MM.1S (cell line): ENCODE measurements at regions not wholly inside any gene's neighbourhood (a gene's known extent, or its start where the extent isn't known, plus 50 kb on each side); places are given as distances from the start of the nearest gene placed in this dataset.

Source experiments
- DNase-seq: peaks from one replicate; pipeline ENCODE4 v3.0.0-alpha.2; 2015
- H2AFZ ChIP-seq: fragments of 300-600 bp; sonication (generic); 2 replicates; pipeline ENCODE4 v1.6.0; 2016; ENCODE audit warnings: antibody characterized with exemption, low read length
- H3F3A ChIP-seq: fragments of 300-600 bp; sonication (generic); 2 replicates; pipeline ENCODE4 v1.6.1; 2016; ENCODE audit warnings: mild to moderate bottlenecking, antibody characterized with exemption, low read length, moderate library complexity, mixed read lengths; ENCODE audit not compliant: insufficient read depth
- H3K27ac ChIP-seq: fragments of 300-600 bp; sonication (generic); 2 replicates; pipeline ENCODE4 v1.5.1; 2016; ENCODE audit warnings: mild to moderate bottlenecking, low read length
- H3K27me3 ChIP-seq: fragments of 300-600 bp; sonication (generic); replicated peaks from 2 replicates; pipeline ENCODE4 v1.6.0; 2016; ENCODE audit warnings: low read length; ENCODE audit not compliant: insufficient read depth
- H3K36me3 ChIP-seq: fragments of 300-600 bp; sonication (generic); replicated peaks from 2 replicates; pipeline ENCODE4 v1.6.1; 2016; ENCODE audit warnings: mild to moderate bottlenecking, low read length, mixed read lengths; ENCODE audit not compliant: insufficient read depth
- H3K4me1 ChIP-seq: fragments of 300-600 bp; sonication (generic); 2 replicates; pipeline ENCODE4 v1.6.1; 2016; ENCODE audit warnings: low read length, mixed read lengths
- H3K4me2 ChIP-seq: fragments of 300-600 bp; sonication (generic); 2 replicates; pipeline ENCODE4 v1.6.0; 2016; ENCODE audit warnings: low read depth, low read length
- H3K4me3 ChIP-seq: fragments of 300-600 bp; sonication (generic); 2 replicates; pipeline ENCODE4 v1.5.1; 2016; ENCODE audit warnings: low read length, mixed read lengths
- H3K79me2 ChIP-seq: fragments of 300-600 bp; sonication (generic); 2 replicates; pipeline ENCODE4 v1.6.1; 2016; ENCODE audit warnings: mixed run types, low read length, mixed read lengths
- H3K9ac ChIP-seq: fragments of 300-600 bp; sonication (generic); 2 replicates; pipeline ENCODE4 v1.6.1; 2016; ENCODE audit warnings: low read length, mixed read lengths
- H3K9me2 ChIP-seq: fragments of 300-600 bp; sonication (generic); replicated peaks from 2 replicates; pipeline ENCODE4 v1.6.1; 2016; ENCODE audit warnings: mild to moderate bottlenecking, low read length, mixed read lengths; ENCODE audit not compliant: insufficient read depth
- H3K9me3 ChIP-seq: fragments of 300-600 bp; sonication (generic); replicated peaks from 2 replicates; pipeline ENCODE4 v1.6.1; 2016; ENCODE audit warnings: mild to moderate bottlenecking, low read length, mixed read lengths; ENCODE audit not compliant: insufficient read depth
- H4K20me1 ChIP-seq: fragments of 300-600 bp; sonication (generic); 2 replicates; pipeline ENCODE4 v1.6.1; 2016; ENCODE audit warnings: mild to moderate bottlenecking, low read length, moderate library complexity, mixed read lengths; ENCODE audit not compliant: insufficient read depth
- EZH2 ChIP-seq: fragments of 300-600 bp; sonication (generic); optimal IDR thresholded peaks from 2 replicates; pipeline ENCODE3; 2017; ENCODE audit warnings: low read depth, mild to moderate bottlenecking, antibody characterized with exemption, low read length, mixed read lengths
- EZH2phosphoT487 ChIP-seq: fragments of 300-600 bp; sonication (generic); IDR thresholded peaks from 2 replicates; pipeline ENCODE4 v1.6.1; 2018; ENCODE audit warnings: antibody characterized with exemption, low read length
- TF ChIP-seq, protein P1 (sequence below): fragments of 300-600 bp; sonication (generic); IDR thresholded peaks from 2 replicates; pipeline ENCODE4 v1.5.1; 2016; ENCODE audit warnings: antibody characterized with exemption, low read length, mixed read lengths

DNA sequence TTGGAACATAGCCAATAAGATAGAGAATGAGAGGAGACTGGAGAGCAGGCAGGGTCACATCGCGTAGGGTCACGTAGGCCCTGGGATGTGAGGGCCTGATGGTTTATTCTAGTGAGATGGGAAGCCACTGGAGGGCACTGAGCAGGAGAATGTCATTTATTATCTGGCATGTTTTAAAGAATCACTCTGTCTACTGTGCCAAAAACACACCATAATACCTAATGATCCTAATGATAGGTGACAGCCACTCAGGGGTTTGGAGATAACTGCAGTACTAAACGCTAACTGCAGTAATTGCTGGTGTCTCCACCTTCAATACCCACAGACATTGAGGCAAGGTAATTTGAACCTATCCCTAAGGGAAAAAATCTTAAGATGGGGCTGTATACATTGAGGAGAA is 185.4 kb downstream of the TTLL7 start:
- Histone ChIP-seq H3K9me2 (no peaks in the 10 kb centered on the region), H3K4me2 (no peak overlapping the region), H3K79me2 (no peaks in the 10 kb centered on the region), H3K9me3 (no peaks in the 10 kb centered on the region), H3K4me1 (no peaks in the 10 kb centered on the region), H3K4me3 (no peak overlapping the region), H3F3A (no peaks in the 10 kb centered on the region), H3K36me3 (no peaks in the 10 kb centered on the region), H3K27me3 (no peaks in the 10 kb centered on the region), H2AFZ (no peak overlapping the region), H3K27ac (no peak overlapping the region), H3K9ac (no peak overlapping the region), H4K20me1 (no peaks in the 10 kb centered on the region)
- TF ChIP-seq EZH2phosphoT487, result no peak
- TF ChIP-seq, protein P1, sequence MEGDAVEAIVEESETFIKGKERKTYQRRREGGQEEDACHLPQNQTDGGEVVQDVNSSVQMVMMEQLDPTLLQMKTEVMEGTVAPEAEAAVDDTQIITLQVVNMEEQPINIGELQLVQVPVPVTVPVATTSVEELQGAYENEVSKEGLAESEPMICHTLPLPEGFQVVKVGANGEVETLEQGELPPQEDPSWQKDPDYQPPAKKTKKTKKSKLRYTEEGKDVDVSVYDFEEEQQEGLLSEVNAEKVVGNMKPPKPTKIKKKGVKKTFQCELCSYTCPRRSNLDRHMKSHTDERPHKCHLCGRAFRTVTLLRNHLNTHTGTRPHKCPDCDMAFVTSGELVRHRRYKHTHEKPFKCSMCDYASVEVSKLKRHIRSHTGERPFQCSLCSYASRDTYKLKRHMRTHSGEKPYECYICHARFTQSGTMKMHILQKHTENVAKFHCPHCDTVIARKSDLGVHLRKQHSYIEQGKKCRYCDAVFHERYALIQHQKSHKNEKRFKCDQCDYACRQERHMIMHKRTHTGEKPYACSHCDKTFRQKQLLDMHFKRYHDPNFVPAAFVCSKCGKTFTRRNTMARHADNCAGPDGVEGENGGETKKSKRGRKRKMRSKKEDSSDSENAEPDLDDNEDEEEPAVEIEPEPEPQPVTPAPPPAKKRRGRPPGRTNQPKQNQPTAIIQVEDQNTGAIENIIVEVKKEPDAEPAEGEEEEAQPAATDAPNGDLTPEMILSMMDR, result no peak
- no peak for DNase-seq

DNA sequence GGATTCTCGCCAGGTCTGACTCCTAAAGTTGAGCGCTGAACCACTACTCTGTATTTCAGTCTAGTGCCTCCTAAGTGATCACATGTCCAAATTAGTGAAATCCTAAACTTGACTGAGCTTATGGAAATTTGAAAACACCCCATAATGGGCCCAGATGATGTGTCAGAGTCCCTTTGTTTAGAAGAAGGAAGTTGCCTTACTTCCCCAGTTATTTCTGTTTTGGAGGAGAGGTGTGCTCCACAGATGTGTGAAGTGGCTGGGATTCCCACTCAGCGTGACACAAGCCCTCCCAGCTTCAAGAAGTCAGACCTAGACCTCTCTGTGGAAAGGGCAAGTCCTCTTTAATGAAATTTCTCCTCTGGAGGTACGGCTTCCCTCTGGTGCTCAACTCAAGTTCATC is 188.8 kb downstream of the TTLL7 start:
- Histone ChIP-seq H3K9ac (no peak overlapping the region), H3K79me2 (no peaks in the 10 kb centered on the region), H3K4me2 (no peak overlapping the region), H3K4me3 (no peak overlapping the region), H3K4me1 (no peaks in the 10 kb centered on the region), H3K9me2 (no peaks in the 10 kb centered on the region), H3K9me3 (no peaks in the 10 kb centered on the region), H3F3A (no peaks in the 10 kb centered on the region), H3K36me3 (no peaks in the 10 kb centered on the region), H3K27ac (no peak overlapping the region), H4K20me1 (no peaks in the 10 kb centered on the region), H2AFZ (no peak overlapping the region), H3K27me3 (no peaks in the 10 kb centered on the region)
- DNase-seq, result no peak
- no peak for TF ChIP-seq EZH2phosphoT487
- TF ChIP-seq EZH2, result no peak
- TF ChIP-seq, protein P1, result no peak

DNA sequence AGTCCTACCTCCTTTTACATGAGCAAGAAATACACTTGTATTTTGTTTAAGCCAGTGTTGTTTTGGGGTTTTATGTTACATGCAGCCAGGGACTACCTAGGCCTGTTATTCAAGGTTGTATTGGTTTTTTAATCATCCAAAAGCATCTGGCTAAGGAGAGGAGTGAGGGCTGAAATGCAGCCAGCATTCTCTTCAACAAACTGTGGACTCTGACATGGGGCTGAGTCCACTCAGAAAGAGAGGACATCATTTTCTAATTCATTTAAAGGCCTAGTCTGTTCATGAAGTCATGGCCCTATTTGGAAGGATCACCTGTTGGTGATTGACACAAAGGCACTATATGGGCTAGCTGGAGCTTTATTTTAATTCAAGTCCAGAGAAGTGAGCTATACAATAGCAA is 190.4 kb downstream of the TTLL7 start:
- no peak overlapping the region for H2AFZ ChIP-seq
- H4K20me1 ChIP-seq, result no peaks in the 10 kb centered on the region
- no peaks in the 10 kb centered on the region for H3K27me3 ChIP-seq
- no peaks in the 10 kb centered on the region for H3K9me3 ChIP-seq
- no peak overlapping the region for H3K27ac ChIP-seq
- no peak for DNase-seq
- H3K4me1 ChIP-seq, result no peaks in the 10 kb centered on the region
- H3K36me3 ChIP-seq, result no peaks in the 10 kb centered on the region
- H3F3A ChIP-seq, result no peaks in the 10 kb centered on the region
- TF ChIP-seq EZH2phosphoT487, result no peak
- TF ChIP-seq EZH2, result no peak
- TF ChIP-seq, protein P1, result no peak
- H3K9me2 ChIP-seq, result no peaks in the 10 kb centered on the region
- no peak overlapping the region for H3K4me2 ChIP-seq
- H3K9ac ChIP-seq, result no peak overlapping the region
- H3K4me3 ChIP-seq, result no peak overlapping the region
- H3K79me2 ChIP-seq, result no peaks in the 10 kb centered on the region
